ENCODE measurements at regions not wholly inside any gene's neighbourhood (a gene's known extent, or its start where the extent isn't known, plus 50 kb on each side); places are given as distances from the start of the nearest gene placed in this dataset.

- DNase-seq (ENCODE audit: low spot score): no peak
These were observed 483.6 kb downstream of the SH2D1A start for GRCh38 chrX:124829930-124830329.

- no peak for DNase-seq (ENCODE audit: low spot score)
These were observed 482.9 kb upstream of the TEX13C start for GRCh38 chrX:124836786-124837185.

- no peak for DNase-seq (ENCODE audit: low spot score)
These were observed 477.5 kb upstream of the TEX13C start for GRCh38 chrX:124842205-124842604.

- DNase-seq (ENCODE audit: low spot score): no peak
These were observed 458.9 kb upstream of the TEX13C start for GRCh38 chrX:124860736-124861135.

- no peak for DNase-seq (ENCODE audit: low spot score)
These were observed 457.4 kb upstream of the TEX13C start for GRCh38 chrX:124862301-124862700.

- no peak for DNase-seq (ENCODE audit: low spot score)
These were observed 456.4 kb upstream of the TEX13C start for GRCh38 chrX:124863303-124863702.

- DNase-seq (ENCODE audit: low spot score): no peak
These were observed 432.1 kb upstream of the TEX13C start for GRCh38 chrX:124887572-124887971.

- DNase-seq (ENCODE audit: low spot score): no peak
These were observed 423.7 kb upstream of the TEX13C start for GRCh38 chrX:124895947-124896346.

- no peak for DNase-seq (ENCODE audit: low spot score)
These were observed 416.7 kb upstream of the TEX13C start for GRCh38 chrX:124902953-124903352.

- DNase-seq (ENCODE audit: low spot score): no peak
These were observed 409.1 kb upstream of the TEX13C start for GRCh38 chrX:124910611-124911010.

GRCh38 chrX:124917011-124917410 is 402.7 kb upstream of the TEX13C start:
- DNase-seq (ENCODE audit: low spot score): no peak

GRCh38 chrX:124925681-124926080 is 394.0 kb upstream of the TEX13C start:
- no peak for DNase-seq (ENCODE audit: low spot score)

- DNase-seq (ENCODE audit: low spot score): no peak
These were observed 388.4 kb upstream of the TEX13C start for GRCh38 chrX:124931241-124931640.

- no peak for DNase-seq (ENCODE audit: low spot score)
These were observed 387.7 kb upstream of the TEX13C start for GRCh38 chrX:124931958-124932357.

GRCh38 chrX:124938715-124939114 is 381.0 kb upstream of the TEX13C start:
- no peak for DNase-seq (ENCODE audit: low spot score)

- DNase-seq (ENCODE audit: low spot score): no peak
These were observed 379.1 kb upstream of the TEX13C start for GRCh38 chrX:124940531-124940930.

GRCh38 chrX:124954402-124954801 is 365.3 kb upstream of the TEX13C start:
- no peak for DNase-seq (ENCODE audit: low spot score)

GRCh38 chrX:124960454-124960853 is 359.2 kb upstream of the TEX13C start:
- DNase-seq (ENCODE audit: low spot score): no peak

GRCh38 chrX:124963717-124964116 is 356.0 kb upstream of the TEX13C start, which contains the start of gene TENM1:
TSS of gene TENM1 (minus strand) at chrX:124963817.
- no peak for DNase-seq (ENCODE audit: low spot score)

- no peak for DNase-seq (ENCODE audit: low spot score)
These were observed 344.2 kb upstream of the TEX13C start for GRCh38 chrX:124975456-124975855.

- no peak for DNase-seq (ENCODE audit: low spot score)
These were observed 338.3 kb upstream of the TEX13C start for GRCh38 chrX:124981420-124981819.

GRCh38 chrX:124984140-124984813 is 335.4 kb upstream of the TEX13C start:
- DNase-seq (ENCODE audit: low spot score): no peak

GRCh38 chrX:124986284-124986683 is 333.4 kb upstream of the TEX13C start:
- no peak for DNase-seq (ENCODE audit: low spot score)

- DNase-seq (ENCODE audit: low spot score): no peak
These were observed 325.9 kb upstream of the TEX13C start for GRCh38 chrX:124993735-124994134.
